ENCODE measurements at regions not wholly inside any gene's neighbourhood (a gene's known extent, or its start where the extent isn't known, plus 50 kb on each side); places are given as distances from the start of the nearest gene placed in this dataset.

GRCh38 chr10:3427347-3427746 lies 254.8 kb upstream of the PITRM1 start:
- peak; percentile 90 for DNase-seq
- no CpG with 5 or more reads among the region's 2 CpGs for WGBS (ENCODE audit: insufficient coverage)

DNA sequence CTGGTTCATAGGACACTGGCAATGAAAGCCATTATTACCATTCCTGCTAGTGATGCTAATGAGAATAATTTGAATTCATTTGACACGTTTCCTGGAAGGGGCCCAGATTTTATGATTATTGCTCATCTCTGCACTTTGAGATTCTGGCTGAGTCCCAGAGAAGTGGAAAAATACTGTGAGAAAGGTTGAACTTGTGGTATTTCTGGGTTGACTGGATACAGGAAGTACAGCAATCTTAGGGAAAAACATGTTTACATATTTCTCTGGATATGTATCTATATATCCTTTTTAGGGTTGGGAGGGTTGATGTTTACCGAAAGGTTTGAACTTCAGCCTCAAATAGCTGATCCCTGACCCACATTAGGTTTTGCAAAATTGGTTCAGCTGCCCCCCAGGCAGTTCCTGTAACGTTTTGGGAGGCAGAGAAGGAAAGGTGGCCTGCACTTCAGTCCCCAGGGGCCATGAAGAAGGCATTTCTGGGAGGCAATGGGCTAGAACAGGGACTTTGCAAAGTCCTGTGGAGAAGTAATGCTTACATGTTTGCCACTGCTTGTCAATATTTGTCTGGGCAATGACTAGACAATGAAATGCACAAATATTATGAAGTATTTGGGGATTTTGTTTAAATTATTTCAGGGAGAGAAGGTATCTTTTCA lies 253.7 kb upstream of the PITRM1 start:
- Histone ChIP-seq H3K9me3 (replicated peaks; ENCODE audit: control insufficient read depth, low read depth, low read length) (no peaks in the 10 kb centered on the region), H3K4me1 (ENCODE audit: control insufficient read depth, insufficient read depth, low read length) (peaks cover 39% of the 10 kb centered on the region), H3K27ac (ENCODE audit: low read length) (peak overlapping the region; percentile 81), H3K27me3 (ENCODE audit: control insufficient read depth, insufficient read depth, low read length) (no peaks in the 10 kb centered on the region), H3K4me3 (ENCODE audit: low read length) (no peak overlapping the region), H3K36me3 (ENCODE audit: control insufficient read depth, insufficient read depth, low read length) (no peaks in the 10 kb centered on the region)
- DNase-seq: peak; percentile 64
- 13% methylated on average over 2 of the region's 3 CpGs for WGBS (ENCODE audit: insufficient coverage)

More at GRCh38 chr10:3427347-3427746, 254.8 kb upstream of the PITRM1 start:
- Histone ChIP-seq H3K4me1 (ENCODE audit: control insufficient read depth, insufficient read depth, low read length) (peaks cover 44% of the 10 kb centered on the region), H3K27ac (ENCODE audit: low read length) (peak overlapping the region; percentile 88), H3K36me3 (ENCODE audit: control insufficient read depth, insufficient read depth, low read length) (no peaks in the 10 kb centered on the region), H3K9me3 (replicated peaks; ENCODE audit: control insufficient read depth, low read depth, low read length) (no peaks in the 10 kb centered on the region), H3K27me3 (ENCODE audit: control insufficient read depth, insufficient read depth, low read length) (no peaks in the 10 kb centered on the region), H3K4me3 (ENCODE audit: low read length) (no peak overlapping the region)

- H3K27me3 ChIP-seq (ENCODE audit: control insufficient read depth, insufficient read depth, low read length): no peaks in the 10 kb centered on the region
- no peak overlapping the region for H3K4me3 ChIP-seq (ENCODE audit: low read length)
- no peaks in the 10 kb centered on the region for H3K9me3 ChIP-seq (replicated peaks; ENCODE audit: control insufficient read depth, low read depth, low read length)
- peaks cover 39% of the 10 kb centered on the region for H3K4me1 ChIP-seq (ENCODE audit: control insufficient read depth, insufficient read depth, low read length)
- H3K27ac ChIP-seq (ENCODE audit: low read length): peak overlapping the region; percentile 81
- 80% methylated on average over 3 of the region's 6 CpGs for WGBS (ENCODE audit: insufficient coverage)
- peak; percentile 66 for DNase-seq
- H3K36me3 ChIP-seq (ENCODE audit: control insufficient read depth, insufficient read depth, low read length): no peaks in the 10 kb centered on the region
Observed at GRCh38 chr10:3425716-3426115, 253.1 kb upstream of the PITRM1 start.

DNA sequence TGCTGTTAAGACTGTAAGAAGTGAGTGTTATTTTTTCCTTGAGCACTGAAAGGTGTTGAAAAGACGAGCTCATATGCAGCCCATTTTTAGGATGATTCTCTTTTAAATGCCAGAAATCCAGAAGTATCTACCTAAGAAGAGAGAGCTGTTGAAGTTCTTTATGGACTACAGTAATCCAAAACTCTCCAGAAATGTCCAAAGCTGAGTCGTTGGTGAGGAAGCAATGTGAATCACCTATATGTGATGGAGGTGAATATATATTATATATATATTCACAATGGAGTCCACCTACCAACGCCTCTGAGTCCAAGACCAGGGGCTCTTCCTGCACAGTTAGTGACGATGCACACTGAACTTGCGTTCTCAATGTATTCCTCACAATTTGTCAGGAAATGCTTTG lies 252.7 kb upstream of the PITRM1 start:
- H3K4me1 ChIP-seq (ENCODE audit: control insufficient read depth, insufficient read depth, low read length): peaks cover 39% of the 10 kb centered on the region
- WGBS (ENCODE audit: insufficient coverage): no CpG with 5 or more reads among the region's 5 CpGs
- no peaks in the 10 kb centered on the region for H3K36me3 ChIP-seq (ENCODE audit: control insufficient read depth, insufficient read depth, low read length)
- DNase-seq: no peak
- H3K27me3 ChIP-seq (ENCODE audit: control insufficient read depth, insufficient read depth, low read length): no peaks in the 10 kb centered on the region
- H3K9me3 ChIP-seq (replicated peaks; ENCODE audit: control insufficient read depth, low read depth, low read length): no peaks in the 10 kb centered on the region
- no peak overlapping the region for H3K4me3 ChIP-seq (ENCODE audit: low read length)
- peak overlapping the region; percentile 81 for H3K27ac ChIP-seq (ENCODE audit: low read length)

GRCh38 chr10:3424111-3424851 lies 251.7 kb upstream of the PITRM1 start:
- WGBS (ENCODE audit: insufficient coverage): 74% methylated on average over 3 of the region's 26 CpGs
- H3K9me3 ChIP-seq (replicated peaks; ENCODE audit: control insufficient read depth, low read depth, low read length): no peaks in the 10 kb centered on the region
- peaks cover 37% of the 10 kb centered on the region for H3K4me1 ChIP-seq (ENCODE audit: control insufficient read depth, insufficient read depth, low read length)
- DNase-seq: peak; percentile 52
- H3K36me3 ChIP-seq (ENCODE audit: control insufficient read depth, insufficient read depth, low read length): no peaks in the 10 kb centered on the region
- peaks cover 3% of the 10 kb centered on the region for H3K27me3 ChIP-seq (ENCODE audit: control insufficient read depth, insufficient read depth, low read length)
- no peak overlapping the region for H3K4me3 ChIP-seq (ENCODE audit: low read length)
- H3K27ac ChIP-seq (ENCODE audit: low read length): peak overlapping the region; percentile 37

- peaks cover 36% of the 10 kb centered on the region for H3K4me1 ChIP-seq (ENCODE audit: control insufficient read depth, insufficient read depth, low read length)
- no peak overlapping the region for H3K4me3 ChIP-seq (ENCODE audit: low read length)
- H3K36me3 ChIP-seq (ENCODE audit: control insufficient read depth, insufficient read depth, low read length): no peaks in the 10 kb centered on the region
- no peak overlapping the region for H3K27ac ChIP-seq (ENCODE audit: low read length)
- 86% methylated on average over 14 of the region's 14 CpGs for WGBS (ENCODE audit: insufficient coverage)
- H3K9me3 ChIP-seq (replicated peaks; ENCODE audit: control insufficient read depth, low read depth, low read length): no peaks in the 10 kb centered on the region
- no peak for DNase-seq
- peaks cover 3% of the 10 kb centered on the region for H3K27me3 ChIP-seq (ENCODE audit: control insufficient read depth, insufficient read depth, low read length)
Observed at GRCh38 chr10:3423384-3423783, 250.8 kb upstream of the PITRM1 start.

GRCh38 chr10:3422282-3422681 lies 249.7 kb upstream of the PITRM1 start:
- no peak overlapping the region for H3K4me3 ChIP-seq (ENCODE audit: low read length)
- no peaks in the 10 kb centered on the region for H3K9me3 ChIP-seq (replicated peaks; ENCODE audit: control insufficient read depth, low read depth, low read length)
- WGBS (ENCODE audit: insufficient coverage): 82% methylated on average over 5 of the region's 8 CpGs
- H3K27ac ChIP-seq (ENCODE audit: low read length): no peak overlapping the region
- no peaks in the 10 kb centered on the region for H3K36me3 ChIP-seq (ENCODE audit: control insufficient read depth, insufficient read depth, low read length)
- H3K4me1 ChIP-seq (ENCODE audit: control insufficient read depth, insufficient read depth, low read length): peaks cover 26% of the 10 kb centered on the region
- no peak for DNase-seq
- peaks cover 3% of the 10 kb centered on the region for H3K27me3 ChIP-seq (ENCODE audit: control insufficient read depth, insufficient read depth, low read length)

DNA sequence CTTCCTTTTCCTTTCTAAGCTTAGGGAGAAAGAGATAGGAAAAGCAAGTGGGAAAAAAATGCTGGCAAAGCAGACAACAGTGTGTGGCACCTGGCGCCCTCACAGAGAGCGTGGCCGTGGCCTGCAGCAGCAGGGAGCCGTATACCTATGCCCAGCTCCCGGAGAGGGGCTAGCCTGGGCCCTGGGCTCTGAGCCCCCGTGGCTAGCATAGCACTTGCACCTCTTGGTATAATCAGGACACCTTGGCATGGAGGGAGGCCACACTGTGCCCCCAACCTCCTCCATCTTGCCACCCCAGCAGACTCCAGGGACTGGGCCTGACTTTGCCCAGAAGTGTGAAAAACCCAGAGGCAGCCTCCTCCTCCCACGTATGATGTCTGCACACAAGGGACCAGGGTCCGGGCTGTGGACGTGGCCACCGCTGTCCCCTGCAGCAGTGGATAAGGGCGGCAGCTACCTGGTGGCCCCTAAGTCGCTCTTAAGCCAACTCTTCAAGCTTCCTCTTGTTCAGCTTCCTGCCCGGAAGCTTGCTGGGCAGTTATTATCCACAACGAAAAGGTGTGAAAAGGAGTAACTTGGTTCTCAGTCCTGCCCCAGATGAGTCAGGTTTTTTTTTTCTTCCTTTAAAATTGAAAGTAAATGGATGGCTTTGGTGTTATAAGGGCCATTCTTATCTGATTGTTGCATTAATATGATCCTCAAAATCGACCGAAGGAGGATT lies 249.1 kb upstream of the PITRM1 start:
- Histone ChIP-seq H3K9me3 (replicated peaks; ENCODE audit: control insufficient read depth, low read depth, low read length) (no peaks in the 10 kb centered on the region), H3K36me3 (ENCODE audit: control insufficient read depth, insufficient read depth, low read length) (no peaks in the 10 kb centered on the region), H3K4me1 (ENCODE audit: control insufficient read depth, insufficient read depth, low read length) (peaks cover 26% of the 10 kb centered on the region), H3K27me3 (ENCODE audit: control insufficient read depth, insufficient read depth, low read length) (peaks cover 3% of the 10 kb centered on the region), H3K4me3 (ENCODE audit: low read length) (no peak overlapping the region), H3K27ac (ENCODE audit: low read length) (no peak overlapping the region)
- WGBS (ENCODE audit: insufficient coverage): 76% methylated on average over 14 of the region's 16 CpGs
- no peak for DNase-seq

- Histone ChIP-seq H3K27me3 (ENCODE audit: control insufficient read depth, insufficient read depth, low read length) (peaks cover 3% of the 10 kb centered on the region), H3K27ac (ENCODE audit: low read length) (no peak overlapping the region), H3K4me1 (ENCODE audit: control insufficient read depth, insufficient read depth, low read length) (peaks cover 18% of the 10 kb centered on the region), H3K9me3 (replicated peaks; ENCODE audit: control insufficient read depth, low read depth, low read length) (no peaks in the 10 kb centered on the region), H3K36me3 (ENCODE audit: control insufficient read depth, insufficient read depth, low read length) (no peaks in the 10 kb centered on the region), H3K4me3 (ENCODE audit: low read length) (no peak overlapping the region)
- no peak for DNase-seq
- WGBS (ENCODE audit: insufficient coverage): 94% methylated on average over 18 of the region's 18 CpGs
Observed at GRCh38 chr10:3420527-3421469, 248.2 kb upstream of the PITRM1 start.
